IPS DF 19.7 (cell line): ENCODE measurements at regions not wholly inside any gene's neighbourhood (a gene's known extent, or its start where the extent isn't known, plus 50 kb on each side); places are given as distances from the start of the nearest gene placed in this dataset.

Source experiments
- DNase-seq: peaks from one replicate; pipeline ENCODE4 v3.0.0-alpha.2; 2013; ENCODE audit warnings: low read depth, low spot score

DNA sequence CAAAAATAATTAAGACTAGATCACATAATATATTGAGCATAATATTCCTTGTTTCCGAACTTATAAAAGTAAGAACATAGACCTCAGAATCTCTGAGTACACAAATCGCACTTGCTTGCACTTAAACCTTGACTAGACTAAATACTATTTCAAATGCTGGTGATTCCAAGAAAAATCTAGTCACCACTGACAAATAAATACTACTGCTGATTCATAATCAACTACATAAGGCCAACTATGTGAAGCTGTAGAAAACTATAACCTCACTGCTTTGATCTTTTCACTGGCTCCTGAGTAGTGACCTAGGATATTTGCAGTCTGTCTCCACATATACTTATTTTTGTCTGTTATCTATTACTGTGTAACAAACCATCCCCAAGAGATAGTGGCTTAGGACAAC is 245.4 kb downstream of the DIO2 start:
- DNase-seq = no peak

DNA sequence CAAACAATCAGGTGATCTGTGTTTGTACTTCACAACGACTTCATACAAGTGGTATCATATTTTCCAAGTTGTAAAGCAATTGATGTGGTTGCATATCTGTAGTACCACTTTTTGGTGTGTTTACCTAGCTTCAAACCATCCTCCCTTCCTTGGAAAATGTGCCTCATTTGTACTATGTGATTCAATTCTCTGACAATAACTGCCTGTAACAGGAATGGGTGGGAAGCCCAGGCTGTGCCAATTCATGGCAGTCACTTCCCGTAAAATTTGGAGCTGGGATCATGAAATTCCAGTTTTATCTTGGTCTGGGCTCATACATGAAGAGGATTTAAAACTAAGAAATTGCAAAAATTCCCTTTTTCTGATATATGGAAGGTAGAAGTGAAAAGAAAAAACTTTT is 250.1 kb downstream of the DIO2 start:
- DNase-seq = no peak

DNA sequence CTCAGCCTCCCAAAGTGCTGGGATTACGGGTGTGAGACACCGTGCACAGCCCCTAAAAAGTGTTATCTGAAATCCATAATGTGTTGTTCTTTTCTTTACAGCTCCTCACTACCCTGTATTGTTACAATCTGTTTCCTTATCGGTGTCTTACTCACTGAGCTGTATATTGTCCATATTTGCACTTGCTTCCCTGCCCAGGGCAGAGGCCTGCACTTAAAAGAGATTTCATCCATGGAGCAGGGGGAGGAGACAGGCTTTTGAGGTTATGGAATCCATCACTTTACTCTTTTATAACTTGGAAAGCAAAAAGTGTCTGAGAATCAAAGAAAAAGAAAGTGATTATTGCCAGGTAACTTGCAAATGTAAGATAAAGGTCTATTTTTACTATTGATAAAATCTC is 251.0 kb downstream of the DIO2 start:
- no peak for DNase-seq

DNA sequence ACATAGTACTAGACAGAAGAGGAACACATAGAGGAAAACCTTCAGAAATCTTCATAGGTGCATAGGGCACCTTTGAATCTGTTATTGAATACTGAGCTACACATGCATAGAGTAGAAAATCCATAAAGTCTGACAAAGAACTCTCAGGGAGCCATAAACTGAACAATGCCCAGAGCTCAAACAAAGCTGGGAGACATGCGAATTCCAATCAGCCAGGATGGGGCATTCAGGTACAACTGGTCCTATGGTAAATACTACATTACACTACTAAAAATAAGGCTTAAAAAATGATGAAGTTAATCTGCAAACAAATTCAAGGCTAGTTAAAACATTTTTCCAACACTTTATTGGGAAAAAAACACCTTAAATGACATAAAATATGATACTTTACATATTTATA is 259.7 kb downstream of the DIO2 start:
- no peak for DNase-seq

DNA sequence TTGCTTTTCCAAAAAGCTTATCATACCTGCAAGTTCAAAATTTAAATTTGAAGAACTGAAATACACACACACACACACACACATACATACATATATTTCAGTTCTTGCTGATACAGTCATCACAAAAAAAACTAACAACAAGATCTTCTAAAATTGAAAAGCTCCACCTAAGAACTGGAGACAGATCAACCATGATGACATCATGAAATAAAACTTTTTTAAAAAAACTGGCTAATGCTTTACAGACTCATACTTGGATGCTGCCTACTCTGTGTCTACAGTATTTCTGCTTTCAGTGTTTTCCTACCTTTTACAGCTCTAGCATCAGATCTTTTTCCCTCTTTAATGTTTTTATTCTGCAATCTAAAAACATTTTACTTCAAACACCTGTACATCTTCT is 261.4 kb downstream of the DIO2 start:
- DNase-seq = no peak

DNA sequence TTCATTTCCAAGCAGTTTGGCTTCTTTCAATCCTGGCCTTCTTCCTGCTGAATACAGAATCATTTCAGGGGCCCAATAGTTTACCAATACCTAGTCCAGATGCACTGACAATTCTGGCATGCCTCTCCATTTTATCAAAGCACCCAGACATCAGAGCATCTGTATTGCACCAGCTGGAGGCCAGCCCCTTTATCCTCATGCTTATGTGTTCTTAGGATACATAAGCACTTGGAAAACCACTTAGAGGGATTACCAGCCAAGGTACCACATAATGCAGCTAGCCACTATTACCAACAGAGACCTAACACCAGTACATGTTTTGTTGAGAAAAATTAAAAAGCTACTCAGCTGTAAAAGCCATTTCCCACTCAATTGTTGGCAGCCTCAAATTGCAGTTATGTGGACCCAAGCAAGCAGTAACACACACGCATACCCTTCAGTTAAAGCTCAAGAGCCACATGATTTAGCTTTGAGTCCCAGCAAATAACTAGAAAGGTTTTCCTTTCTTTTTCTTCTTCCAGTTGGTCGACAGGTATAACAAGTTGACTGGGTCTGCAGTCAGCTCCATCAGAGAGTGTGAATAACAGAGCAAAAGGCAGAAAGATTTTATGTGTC is 263.8 kb downstream of the DIO2 start:
- DNase-seq = no peak

DNA sequence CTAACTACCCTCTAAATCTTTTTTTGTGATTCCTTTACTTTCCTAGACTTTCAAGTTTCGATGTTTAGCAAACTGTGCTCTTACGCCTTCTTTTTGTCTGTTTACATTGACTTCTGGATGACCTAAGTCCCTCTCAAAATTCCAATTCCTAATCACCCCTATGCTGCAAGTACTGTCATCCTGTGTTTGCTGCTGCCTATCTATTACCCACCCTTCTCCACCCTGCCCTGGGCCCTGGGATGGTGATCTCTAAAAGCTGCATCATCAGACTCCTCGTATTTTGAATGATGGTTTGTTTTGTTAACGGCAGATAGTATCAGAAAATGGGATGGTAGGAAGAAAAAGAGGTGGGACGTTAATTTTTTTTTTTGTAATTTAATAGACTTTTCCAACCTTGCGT is 272.1 kb downstream of the DIO2 start:
- no peak for DNase-seq

DNA sequence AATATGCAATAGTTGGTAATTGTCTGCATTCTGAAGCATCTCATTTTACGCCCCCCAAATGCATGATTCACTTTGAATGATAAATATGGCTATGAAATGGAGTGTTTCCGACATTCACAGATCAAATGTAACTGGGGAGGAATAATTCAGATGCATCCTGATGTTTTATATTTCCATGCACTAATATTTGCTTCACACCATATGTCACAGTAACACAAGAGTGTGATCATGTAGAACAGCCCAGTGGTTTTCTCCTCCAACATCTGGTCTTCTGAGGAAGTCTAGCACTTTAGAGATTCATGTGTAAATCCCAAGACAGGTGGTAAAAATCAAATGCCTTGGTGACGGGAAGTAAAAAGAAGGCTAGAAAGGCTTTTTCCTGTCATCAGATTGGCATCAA is 273.1 kb downstream of the DIO2 start:
- no peak for DNase-seq

DNA sequence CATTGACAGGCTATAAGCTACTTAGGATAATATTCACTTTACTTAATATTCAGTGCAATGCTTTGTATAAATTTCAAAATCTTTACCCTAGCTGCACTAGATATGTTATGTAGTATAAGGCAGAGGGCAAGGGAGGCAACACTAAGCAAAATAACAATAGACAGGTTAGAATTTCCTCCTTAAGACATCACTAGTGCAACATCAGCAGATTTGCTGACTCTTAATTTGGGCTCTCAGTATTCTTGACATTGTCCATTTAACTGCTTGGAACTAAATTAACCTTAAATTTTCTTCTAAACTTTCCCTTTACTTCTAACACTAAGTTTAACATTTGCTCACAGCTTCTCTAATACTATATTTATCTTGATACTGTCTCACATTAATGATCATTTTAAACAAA is 273.9 kb downstream of the DIO2 start:
- no peak for DNase-seq

DNA sequence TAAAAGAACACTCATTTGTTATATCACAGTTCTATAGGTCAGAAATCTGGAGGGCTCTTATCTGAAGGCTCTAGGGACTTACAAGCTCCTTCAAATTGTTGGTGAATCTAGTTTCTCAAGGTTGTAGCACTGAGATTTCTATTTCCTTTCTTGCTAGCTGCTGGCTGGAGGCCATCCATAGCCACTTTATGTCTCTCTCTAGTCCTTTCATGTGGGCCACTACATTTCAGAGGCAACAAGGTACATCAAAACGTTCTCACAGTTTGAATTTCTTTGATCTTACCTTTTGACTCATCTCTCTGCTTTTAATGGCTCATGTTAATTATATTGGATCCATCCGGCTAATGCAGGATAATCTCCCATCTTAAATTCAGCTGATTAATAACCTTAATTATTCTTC is 286.8 kb downstream of the DIO2 start:
- DNase-seq = no peak

DNA sequence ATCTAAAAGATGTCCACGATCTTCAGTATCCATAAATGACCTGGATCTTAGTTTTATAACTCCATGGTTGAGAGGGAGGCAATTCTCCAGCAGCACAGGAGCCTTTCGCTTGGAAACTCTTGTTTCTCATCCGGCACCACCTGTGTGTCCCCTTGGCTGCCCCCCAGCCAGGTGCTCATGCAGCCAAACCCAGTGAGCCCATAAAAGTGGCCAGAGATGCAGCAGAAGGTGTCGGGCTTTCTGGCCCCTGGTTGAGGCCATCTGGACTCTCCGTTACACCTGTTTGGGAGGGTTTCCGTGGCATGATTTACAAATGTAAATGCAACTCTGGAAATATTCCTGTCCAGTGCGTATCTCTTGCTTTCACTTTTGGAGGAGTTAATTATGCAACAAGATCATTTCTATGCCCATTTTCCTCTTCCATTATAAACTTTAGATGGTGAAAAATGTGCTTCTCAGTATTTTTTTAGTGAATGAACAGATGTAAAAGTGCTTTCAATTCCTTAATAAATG is 291.1 kb downstream of the DIO2 start:
- no peak for DNase-seq
